HCT116 (cell line): ENCODE measurements at regions not wholly inside any gene's neighbourhood (a gene's known extent, or its start where the extent isn't known, plus 50 kb on each side); places are given as distances from the start of the nearest gene placed in this dataset.
"Not testable (repeated sequence)": the region's sequence is repeated elsewhere in the genome, so short reads cannot be mapped to it uniquely, and the experiment has no call there.

ENCODE experiments used
- ATAC-seq: fragments of 200-7000 bp; cut with Tn5 transposase; 2 replicates; pipeline ENCODE4 v1.9.1; 2020; ENCODE audit warnings: mild to moderate bottlenecking, moderate library complexity
- BruUV-seq: library from RNA; stranded (reverse); fragments of 400-500 nt; replicated peaks from 2 replicates; lab custom pipeline; 2021; lab: Mats Ljungman, UMichigan
- CTCF ChIA-PET: fragments of 300-600 bp; sonication (Branson Sonifier 250); formaldehyde crosslinking; loops from one replicate; lab custom pipeline; 2021; ENCODE audit warnings: antibody characterized with exemption; lab: Charles Lee
- POLR2A ChIA-PET: fragments of 300-600, 350-600 bp; sonication (Branson Sonifier 250); formaldehyde crosslinking; loops from one replicate; lab custom pipeline; 2021; ENCODE audit warnings: antibody characterized with exemption; lab: Charles Lee
- RAD21 ChIA-PET, 2 experiments: fragments of 300-600 bp; sonication (Branson Sonifier 250); formaldehyde crosslinking; loops; one replicate each; lab custom pipeline; 2023; ENCODE audit warnings: low total read pairs in 2 of 2; ENCODE audit not compliant: uncharacterized antibody in 2 of 2, unreplicated experiment in 2 of 2, low non-redundant PET in 1 of 2; lab: Charles Lee
- DNase-seq: peaks from one replicate; pipeline ENCODE4 v3.0.0-alpha.2; 2010; ENCODE audit warnings: low read depth, low spot score
- H2AFZ ChIP-seq: fragments of 200-600 bp; shearing (Covaris generic), sonication (generic); 2 replicates; pipeline ENCODE4 v1.6.1; 2017; ENCODE audit warnings: low read depth, mixed run types, mixed read lengths, antibody characterized with exemption, low read length; ENCODE audit not compliant: poor library complexity, severe bottlenecking
- H3K27ac ChIP-seq: 2 replicates; pipeline ENCODE4 v1.5.1; 2012; ENCODE audit warnings: low read depth, low read length
- H3K27me3 ChIP-seq: fragments of 200-600 bp; sonication (generic); 2 replicates; pipeline ENCODE4 v1.6.1; 2016; ENCODE audit warnings: mixed run types, low read length, mixed read lengths; ENCODE audit not compliant: insufficient read depth
- H3K36me3 ChIP-seq, 2 experiments: fragments of 200-500 bp in 1 of 2; fragments of 200-600 bp in 1 of 2; sonication (Bioruptor generic) in 1 of 2; sonication (generic) in 1 of 2; 2 replicates each; pipeline versions ENCODE4 v1.5.1 to v1.6.1; 2014 to 2016; ENCODE audit warnings: low read length in 2 of 2, inconsistent platforms in 1 of 2, mixed read lengths in 1 of 2, mixed run types in 1 of 2; ENCODE audit not compliant: insufficient read depth in 2 of 2, control insufficient read depth in 1 of 2
- H3K4me1 ChIP-seq, 2 experiments: fragments of 200-600 bp in 1 of 2; sonication (generic) in 1 of 2; 2 replicates each; pipeline versions ENCODE4 v1.5.1 to v1.6.1; 2012 to 2017; ENCODE audit warnings: low read length in 2 of 2, inconsistent platforms in 1 of 2, mild to moderate bottlenecking in 1 of 2, mixed read lengths in 1 of 2, mixed run types in 1 of 2, moderate library complexity in 1 of 2; ENCODE audit not compliant: insufficient read depth in 2 of 2, control insufficient read depth in 1 of 2
- H3K4me2 ChIP-seq: fragments of 200-600 bp; sonication (generic); 2 replicates; pipeline ENCODE4 v1.6.1; 2017; ENCODE audit warnings: mixed run types, low read length, mixed read lengths
- H3K4me3 ChIP-seq, 2 experiments: fragments of 200-600 bp in 1 of 2; sonication (generic) in 1 of 2; replicated peaks in 1 of 2; 2 replicates each; pipeline ENCODE4 v1.5.1; 2011 to 2016; ENCODE audit warnings: low read length in 2 of 2, control low read depth in 1 of 2, low read depth in 1 of 2, mild to moderate bottlenecking in 1 of 2, mixed read lengths in 1 of 2, mixed run types in 1 of 2
- H3K79me2 ChIP-seq: fragments of 200-600 bp; sonication (generic); 2 replicates; pipeline ENCODE4 v1.6.1; 2017; ENCODE audit warnings: mild to moderate bottlenecking, mixed run types, low read length, moderate library complexity, mixed read lengths; ENCODE audit not compliant: insufficient read depth
- H3K9ac ChIP-seq: fragments of 200-600 bp; sonication (generic); 2 replicates; pipeline ENCODE4 v1.6.1; 2016; ENCODE audit warnings: low read length, mixed read lengths
- H3K9me2 ChIP-seq: fragments of 200-600 bp; sonication (generic), shearing (Covaris generic); 2 replicates; pipeline ENCODE4 v1.6.1; 2017; ENCODE audit warnings: mixed run types, mild to moderate bottlenecking, moderate library complexity; ENCODE audit not compliant: insufficient read depth
- H3K9me3 ChIP-seq, 2 experiments: fragments of 200-500 bp in 1 of 2; fragments of 200-600 bp in 1 of 2; sonication (Bioruptor generic) in 1 of 2; sonication (generic) in 1 of 2; 2 replicates each; pipeline ENCODE4 v1.6.1; 2014 to 2017; ENCODE audit warnings: low read length in 2 of 2, mixed read lengths in 2 of 2, inconsistent platforms in 1 of 2, low read depth in 1 of 2, mild to moderate bottlenecking in 1 of 2, mixed run types in 1 of 2, moderate library complexity in 1 of 2; ENCODE audit not compliant: control insufficient read depth in 1 of 2, insufficient read depth in 1 of 2
- H4K20me1 ChIP-seq: fragments of 200-600 bp; sonication (generic), shearing (Covaris generic); 2 replicates; pipeline ENCODE4 v1.6.1; 2017; ENCODE audit warnings: mixed run types, mild to moderate bottlenecking, moderate library complexity; ENCODE audit not compliant: insufficient read depth
- CBX3 ChIP-seq: IDR thresholded peaks from 2 replicates; pipeline ENCODE4 v1.6.1; 2012; ENCODE audit warnings: low read depth
- POLR2A ChIP-seq: IDR thresholded peaks from 2 replicates; pipeline ENCODE4 v1.7.0; 2011; ENCODE audit warnings: borderline replicate concordance; ENCODE audit not compliant: insufficient read depth, insufficient read length; ENCODE audit errors: extremely low read depth
- intact Hi-C: fragments of 100-400 bp; cut with micrococcal nuclease; formaldehyde crosslinking; loops from 2 replicates; pipeline ENCODE4 v1.10.0; 2022

- CTCF ChIA-PET = no interaction called here
- ATAC-seq (no peak), DNase-seq (no peak)
- TF ChIP-seq CBX3 (no peak), POLR2A (no peak)
- H3K4me2 ChIP-seq = no peak overlapping the region
- H3K9me2 ChIP-seq = no peaks in the 10 kb centered on the region
- H3K4me1 ChIP-seq = no peaks in the 10 kb centered on the region
- H3K79me2 ChIP-seq = no peaks in the 10 kb centered on the region
- no TSS peak for BruUV-seq
- POLR2A ChIA-PET = no interaction called here
- no peak overlapping the region for H3K9ac ChIP-seq
- no peaks in the 10 kb centered on the region for H4K20me1 ChIP-seq
- H3K9me3 ChIP-seq = no peaks in the 10 kb centered on the region
- H2AFZ ChIP-seq = no peak overlapping the region
- no peak overlapping the region for H3K27ac ChIP-seq
- intact Hi-C loops = no loop called here
- no peaks in the 10 kb centered on the region for H3K36me3 ChIP-seq
- no peak overlapping the region for H3K4me3 ChIP-seq
- RAD21 ChIA-PET = interaction anchor here in 1 of 2 experiments (0.5 kb wide), 1 partner anchor 747 kb away, joined by 3 read pairs; no protein-coding TSS in a partner anchor
- H3K27me3 ChIP-seq = peaks cover 6% of the 10 kb centered on the region; the same call in 1 of the 2 replicates
Observed at GRCh38 chr5:133859073-133859472, 109.4 kb downstream of the C5orf15 start.

- H4K20me1 ChIP-seq, H3K36me3 ChIP-seq, H3K27ac ChIP-seq, H3K79me2 ChIP-seq, H3K4me1 ChIP-seq, DNase-seq, H3K9ac ChIP-seq, intact Hi-C loops, RAD21 ChIA-PET, POLR2A ChIA-PET, H2AFZ ChIP-seq, H3K9me2 ChIP-seq, BruUV-seq, H3K4me2 ChIP-seq, H3K4me3 ChIP-seq, ATAC-seq, CTCF ChIA-PET, H3K9me3 ChIP-seq: not testable (repeated sequence)
- H3K27me3 ChIP-seq = peaks cover 13% of the 10 kb centered on the region; the same call in 1 of the 2 replicates
Observed at GRCh38 chr5:133857595-133858313, 110.7 kb downstream of the C5orf15 start.
